Activated T-helper 1 cell treated with anti-CD3 and anti-CD28 coated beads, Interleukin-2, amount 50 U/mL, for 16 hours (primary cell): ENCODE measurements at regions not wholly inside any gene's neighbourhood (a gene's known extent, or its start where the extent isn't known, plus 50 kb on each side); places are given as distances from the start of the nearest gene placed in this dataset.

Experiments
- DNase-seq, 2 donors: peaks; one replicate each; pipeline ENCODE4 v3.0.0-alpha.2; 2020; ENCODE audit warnings: low read depth in 1 of 2, low spot score in 1 of 2

DNA sequence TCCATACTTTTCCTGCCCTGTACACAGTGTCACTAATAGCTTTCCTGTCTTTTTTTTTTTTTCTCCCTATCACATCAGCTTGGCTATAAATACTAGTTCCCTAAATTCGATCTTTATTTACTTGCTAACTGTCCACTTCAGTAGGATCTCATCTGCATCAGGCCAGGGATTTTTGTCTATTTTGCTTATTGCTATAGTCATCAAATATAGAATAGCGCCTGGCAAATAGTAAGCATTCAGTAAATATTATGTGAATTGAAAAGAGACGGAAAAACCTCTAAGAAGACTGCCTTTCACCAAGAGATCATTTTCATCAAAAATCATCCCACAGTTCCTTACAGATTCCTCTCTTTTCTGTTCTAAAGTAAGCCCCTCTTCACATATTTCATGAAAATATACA, 429.1 kb downstream of the FLRT2 start:
- DNase-seq: no peak

DNA sequence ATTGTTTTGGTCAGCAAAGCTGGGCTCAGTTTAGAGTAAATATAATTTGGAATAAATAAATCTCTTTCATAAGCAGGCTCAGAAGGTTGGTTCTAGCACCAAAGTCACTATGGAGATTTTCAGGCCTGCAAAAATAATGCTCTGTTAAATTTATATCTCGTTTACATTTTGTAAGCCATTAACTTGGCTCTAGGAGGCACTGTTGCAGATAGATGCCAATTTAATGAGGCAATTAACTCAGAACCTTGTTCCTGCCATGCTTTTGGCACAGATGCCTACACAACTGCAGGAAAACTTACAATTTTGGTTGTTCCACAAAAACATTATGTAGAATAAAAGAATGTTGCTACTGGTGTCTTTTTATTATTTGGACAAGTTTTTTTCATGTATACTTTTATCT, 428.1 kb downstream of the FLRT2 start:
- DNase-seq: no peak

DNA sequence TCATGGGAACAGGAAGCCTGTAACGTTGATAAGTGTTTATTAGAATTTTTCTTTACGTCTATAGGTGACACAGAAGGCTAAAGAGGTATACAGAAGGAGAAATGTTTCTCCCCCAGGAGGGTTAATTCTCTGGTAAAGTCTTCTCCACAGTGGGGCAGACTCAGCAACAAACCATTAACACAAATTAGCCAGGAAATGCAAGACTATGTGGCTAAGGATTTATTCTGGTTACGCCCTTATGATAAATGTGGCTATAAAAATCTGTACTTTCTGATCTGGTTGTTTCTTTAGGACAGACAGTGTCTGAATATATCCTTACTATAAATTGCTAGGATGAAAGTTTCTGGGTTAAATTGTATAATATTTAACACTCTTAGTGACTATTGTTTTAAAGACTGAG, 423.3 kb downstream of the FLRT2 start:
- DNase-seq: no peak

DNA sequence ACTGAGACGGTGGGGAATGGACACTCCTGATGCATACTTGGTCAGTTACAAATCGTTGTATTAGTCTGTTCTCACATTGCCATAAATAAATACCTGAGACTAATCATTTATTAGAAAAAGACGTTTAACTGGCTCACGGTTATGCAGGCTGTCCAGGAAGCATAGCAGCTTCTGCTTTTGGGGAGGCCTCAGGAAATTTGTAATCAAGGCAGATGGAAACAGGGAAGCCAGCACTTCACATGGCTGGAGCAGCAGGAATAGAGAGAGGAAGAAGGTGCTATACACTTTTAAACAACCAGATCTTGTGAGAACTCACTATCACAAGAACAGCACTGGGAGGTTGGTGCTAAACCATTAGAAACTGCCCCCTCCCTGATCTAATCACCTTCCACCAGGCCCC, 418.2 kb downstream of the FLRT2 start:
- no peak for DNase-seq

DNA sequence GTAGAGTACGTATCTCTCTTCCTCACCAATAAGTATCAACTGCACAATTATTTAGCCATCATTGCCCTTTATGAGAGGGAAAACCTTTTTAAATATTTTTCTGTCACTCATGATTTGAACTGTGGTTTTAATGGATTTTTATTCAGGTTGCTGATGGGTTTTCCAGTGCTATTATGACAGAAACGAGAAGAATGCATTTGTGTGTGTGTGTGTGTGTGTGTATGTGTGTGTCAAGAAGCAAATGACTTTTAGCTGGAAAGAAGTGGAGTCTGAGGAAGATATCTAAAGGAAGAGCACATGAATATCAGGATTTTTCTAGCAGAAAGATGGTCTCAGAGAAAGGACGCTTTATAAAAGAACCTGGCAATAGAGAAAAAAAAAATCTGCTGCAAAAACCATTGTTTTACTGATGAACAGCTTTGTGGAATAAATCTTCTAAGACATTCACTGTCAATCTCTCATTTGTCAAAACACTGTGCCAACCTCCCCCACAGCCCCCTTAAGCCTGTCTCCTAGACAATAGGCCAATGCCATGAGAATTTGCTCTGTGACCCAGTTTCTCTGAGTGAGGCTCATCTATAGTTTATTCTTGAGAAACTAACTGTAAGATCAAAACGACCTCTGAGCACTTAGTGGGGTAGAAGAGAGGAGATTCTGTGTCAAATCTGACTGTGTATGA, 417.7 kb downstream of the FLRT2 start:
- no peak for DNase-seq

DNA sequence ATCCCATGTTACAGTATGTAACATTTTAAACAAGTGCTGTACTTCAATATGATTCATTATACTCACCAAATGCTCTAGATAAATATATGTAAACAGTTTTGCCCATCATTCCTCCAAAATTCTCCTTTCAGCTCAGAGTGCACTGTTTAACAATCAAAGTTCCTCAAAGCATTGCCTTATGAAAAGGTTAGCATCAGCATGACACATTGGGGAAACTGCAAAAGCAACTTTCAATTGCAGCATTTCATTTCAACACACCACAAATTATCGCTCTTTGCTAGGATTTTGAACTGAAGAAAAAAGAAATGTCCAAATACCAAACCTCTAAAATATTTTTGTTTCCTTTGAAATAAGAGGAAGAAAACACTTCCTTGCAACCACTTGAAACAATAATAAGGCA, 413.2 kb downstream of the FLRT2 start:
- DNase-seq: no peak

DNA sequence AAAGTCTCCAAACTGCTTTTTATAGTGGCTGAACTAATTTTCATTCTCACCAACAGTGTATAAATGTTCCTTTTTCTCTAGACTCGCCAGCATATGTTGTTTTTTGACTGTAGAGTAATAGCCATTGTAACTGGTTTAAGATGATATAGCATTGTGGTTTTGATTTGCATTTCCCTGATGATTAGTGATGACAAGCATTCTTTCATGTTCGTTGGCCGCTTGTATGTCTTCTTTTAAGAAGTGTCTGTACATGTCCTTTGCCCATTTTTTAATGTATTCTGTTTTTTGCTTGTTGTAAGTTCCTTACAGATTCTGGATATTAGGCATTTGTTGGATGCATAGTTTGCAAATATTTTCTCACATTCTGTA, 404.9 kb downstream of the FLRT2 start:
- DNase-seq: no peak

DNA sequence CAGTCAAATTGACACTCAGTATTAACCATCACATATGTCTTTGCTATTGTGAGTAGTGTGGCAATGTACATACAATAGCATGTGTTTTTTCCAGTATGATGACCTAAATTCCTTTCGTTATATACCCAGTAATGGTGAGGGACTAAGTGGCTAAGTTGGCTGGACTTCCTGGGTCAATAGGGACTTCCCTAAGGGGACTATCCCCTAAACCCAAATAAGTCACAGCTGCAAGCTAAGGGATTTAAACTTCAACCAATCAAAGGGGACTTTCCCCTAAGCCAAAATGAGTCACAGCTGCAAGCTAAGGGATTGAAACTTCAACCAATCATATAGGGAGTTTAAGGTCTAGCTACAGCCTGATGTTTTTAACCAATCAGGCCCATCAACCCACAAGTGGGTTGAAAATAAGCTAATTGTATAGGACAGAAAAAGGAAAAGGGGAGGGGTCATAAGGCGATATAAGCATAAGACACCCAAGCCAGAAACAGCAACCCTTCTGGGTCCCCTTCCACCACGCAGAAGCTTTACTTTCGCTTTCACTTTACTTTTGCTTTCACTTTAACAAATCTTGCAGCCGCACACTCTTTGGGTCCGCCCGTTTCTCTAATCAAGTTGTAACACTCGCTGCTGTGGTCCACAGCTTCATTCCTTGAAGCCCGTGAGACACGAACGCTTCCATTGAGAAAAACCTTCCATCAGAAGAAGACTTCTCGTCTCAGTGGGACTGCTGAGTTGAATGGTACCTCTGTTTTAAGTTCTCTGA, 404.4 kb downstream of the FLRT2 start:
- peak; percentile 7 to 30 for DNase-seq

DNA sequence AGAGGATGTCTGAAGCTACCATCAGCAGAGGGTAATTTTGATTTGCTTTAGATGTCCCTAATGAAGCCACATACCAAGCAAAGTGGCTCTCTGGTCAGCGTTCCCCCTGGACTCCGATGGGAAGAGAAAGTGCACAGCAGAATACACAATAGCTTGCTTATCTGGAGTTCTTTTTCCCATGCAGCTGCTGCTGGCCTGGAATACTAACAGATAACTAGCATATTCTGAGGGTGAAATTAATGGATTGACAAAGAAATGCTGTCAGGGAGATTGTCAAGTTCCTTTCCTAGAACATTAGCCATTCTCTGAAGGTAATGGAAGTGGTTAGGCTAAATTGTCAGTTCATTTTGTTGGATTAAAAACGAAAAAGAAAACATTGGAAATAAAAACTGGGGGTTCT, 391.3 kb downstream of the FLRT2 start:
- no peak for DNase-seq

DNA sequence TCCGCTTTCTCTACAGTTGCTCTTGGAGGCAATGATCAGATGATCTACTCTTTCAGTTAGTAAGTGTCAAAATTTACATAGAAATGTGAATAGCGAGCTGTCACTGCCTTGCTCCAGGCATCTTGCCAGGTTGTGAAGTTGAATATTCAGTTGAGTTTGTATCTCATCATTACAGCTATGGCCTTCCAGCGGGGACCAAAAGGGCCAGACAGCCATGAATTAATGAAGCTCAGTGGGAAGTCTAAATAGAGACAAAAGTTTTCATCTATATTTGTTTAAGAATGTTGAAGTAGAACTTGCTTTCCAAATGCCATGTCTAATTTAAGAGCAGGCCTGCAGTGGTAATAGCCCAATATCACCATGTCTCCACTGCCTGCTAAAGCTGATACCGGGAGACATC, 387.8 kb downstream of the FLRT2 start:
- no peak for DNase-seq

DNA sequence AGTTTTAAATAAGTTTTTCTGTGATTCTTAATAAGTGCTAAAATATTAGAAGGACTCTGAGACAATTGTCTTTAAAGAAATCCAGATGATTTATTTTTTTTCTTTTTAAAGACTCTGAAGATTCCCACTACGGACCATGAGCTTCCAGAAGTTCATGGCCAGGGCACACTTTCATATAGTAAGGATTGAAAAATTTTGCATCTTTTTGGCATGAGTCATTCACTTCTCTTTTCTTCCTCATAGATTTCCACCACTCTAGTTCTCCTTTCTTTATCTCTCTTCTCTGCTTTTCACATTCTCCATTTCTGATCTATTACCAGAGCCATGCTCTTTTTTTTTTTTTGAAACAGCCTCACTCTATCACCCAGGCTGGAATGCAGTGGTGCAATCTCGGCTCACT, 385.8 kb downstream of the FLRT2 start:
- DNase-seq: no peak

DNA sequence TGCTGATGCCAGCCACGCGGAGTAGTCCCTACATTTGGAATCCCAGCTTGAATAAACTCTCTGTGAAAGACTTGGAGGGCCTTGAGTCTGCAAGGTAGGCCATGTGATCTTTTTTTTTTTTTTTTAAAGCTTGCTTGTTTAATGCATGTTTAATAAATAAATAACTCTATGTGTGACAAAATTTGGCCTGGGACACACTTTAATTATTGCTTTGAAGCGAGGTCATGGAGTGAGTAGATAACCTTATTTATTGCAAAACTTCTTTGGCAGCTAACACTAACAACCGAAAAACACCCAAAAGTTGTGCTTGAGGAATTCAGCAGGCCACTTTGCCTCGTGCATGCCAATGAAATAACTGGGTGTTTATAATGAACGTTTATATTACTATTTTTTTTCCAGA, 382.2 kb downstream of the FLRT2 start:
- no peak for DNase-seq

DNA sequence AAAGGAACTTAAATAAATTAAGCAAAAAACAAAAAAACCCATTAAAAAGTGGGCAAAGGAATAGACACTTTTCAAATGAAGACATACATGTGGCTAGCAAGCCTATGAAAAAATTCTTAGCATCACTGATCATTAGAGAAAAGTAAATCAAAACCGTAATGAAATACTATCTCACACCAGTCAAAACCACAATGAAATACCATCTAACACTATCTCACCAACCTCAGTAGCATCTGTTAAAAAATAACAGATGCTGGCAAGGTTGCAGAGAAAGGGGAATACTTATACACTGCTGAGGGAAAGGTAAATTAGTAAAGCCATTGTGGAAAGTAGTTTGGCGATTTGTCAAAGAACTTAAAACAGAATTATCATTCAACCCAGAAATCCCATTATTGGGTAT, 381.1 kb downstream of the FLRT2 start:
- DNase-seq: no peak

DNA sequence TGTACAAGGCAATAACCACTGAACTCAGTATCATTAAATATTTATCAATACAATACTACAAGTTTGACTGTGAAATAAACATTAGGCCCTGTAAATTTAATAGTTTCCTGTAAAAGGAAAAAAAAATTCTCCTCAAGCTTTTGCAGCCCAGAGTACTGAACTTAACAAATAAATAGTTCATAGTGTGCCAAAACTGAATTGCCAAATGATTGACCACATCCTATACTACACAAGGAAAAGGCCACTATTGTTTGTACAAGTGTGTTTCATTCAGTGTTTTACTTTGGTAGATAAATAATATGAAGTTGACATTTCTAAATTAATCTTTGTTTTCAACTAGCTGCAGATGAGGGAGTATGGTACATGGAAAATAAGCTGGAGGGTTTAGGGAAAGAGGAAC, 379.6 kb downstream of the FLRT2 start:
- DNase-seq: no peak

DNA sequence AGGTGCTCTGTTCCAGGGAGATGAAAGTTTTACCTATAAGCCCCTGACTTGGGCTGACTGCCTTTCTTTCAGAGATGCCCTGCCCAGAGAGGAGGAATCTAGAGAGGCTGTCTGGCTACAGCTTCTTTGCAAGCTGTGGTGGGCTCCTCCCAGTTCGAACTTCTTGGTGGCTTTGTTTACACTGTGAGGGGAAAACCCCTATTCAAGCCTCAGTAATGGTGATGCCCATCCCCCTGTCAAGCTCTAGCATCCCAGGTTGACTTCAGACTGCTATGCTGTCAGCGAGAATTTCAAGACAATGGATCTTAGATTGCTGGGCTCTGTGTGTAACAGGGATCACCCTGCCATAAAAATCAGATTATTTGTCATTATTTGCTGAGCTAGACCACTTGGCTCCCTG, 377.6 kb downstream of the FLRT2 start:
- DNase-seq: no peak

DNA sequence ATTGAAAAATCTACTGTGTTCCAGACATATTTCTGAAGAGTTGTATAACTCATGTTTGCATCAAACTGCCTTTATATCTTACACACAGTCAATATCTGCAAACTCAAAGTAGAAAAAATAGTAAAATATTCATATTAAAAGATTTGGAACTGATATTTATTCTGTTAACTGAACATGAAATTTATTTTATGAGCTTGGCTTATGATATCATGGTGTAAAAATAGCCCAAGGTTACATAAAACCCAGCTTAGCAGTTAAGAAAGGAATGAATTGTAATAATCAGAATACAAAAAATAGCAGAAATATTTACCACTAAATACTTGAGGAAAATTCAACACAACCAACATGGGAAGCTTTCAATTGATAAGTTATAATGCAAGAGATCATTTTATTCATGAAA, 367.9 kb downstream of the FLRT2 start:
- no peak for DNase-seq

DNA sequence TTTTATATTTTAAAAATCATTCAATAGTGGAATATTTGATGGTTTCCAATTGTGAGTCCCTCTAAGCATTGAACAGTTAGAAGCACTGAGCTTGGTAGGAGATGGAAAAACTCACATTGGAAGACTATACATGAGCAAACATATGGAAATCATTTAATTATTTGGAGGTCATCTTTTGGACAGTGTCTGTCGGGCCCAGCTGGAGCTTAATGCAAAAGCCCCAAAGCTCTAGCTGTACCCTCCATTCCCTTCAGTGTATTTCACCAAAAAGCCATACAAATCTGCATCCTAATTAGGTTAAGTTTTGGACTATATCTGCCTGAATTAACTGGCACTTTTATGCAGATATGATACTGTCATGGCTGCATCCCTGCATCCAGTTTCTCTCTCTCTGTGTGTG, 365.7 kb downstream of the FLRT2 start:
- DNase-seq: no peak

DNA sequence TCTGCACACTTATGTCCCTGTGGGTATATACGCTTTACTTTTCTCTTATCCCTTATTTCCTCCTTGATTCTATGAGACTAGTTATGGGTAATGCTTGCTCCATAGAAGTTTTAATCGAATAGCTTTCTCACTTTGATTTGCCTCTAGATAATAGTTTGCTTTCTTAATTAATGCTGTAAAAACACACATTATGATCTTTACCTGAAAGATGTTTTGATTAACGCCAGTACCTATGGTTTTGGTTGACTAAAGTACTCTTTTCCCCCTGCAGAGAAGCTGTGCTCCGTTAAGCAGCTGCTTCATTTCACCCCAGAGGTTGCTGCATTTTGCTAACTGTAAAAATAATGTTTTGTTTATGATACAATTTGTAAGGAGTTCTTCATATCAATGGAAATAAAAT, 362.3 kb downstream of the FLRT2 start:
- no peak for DNase-seq

DNA sequence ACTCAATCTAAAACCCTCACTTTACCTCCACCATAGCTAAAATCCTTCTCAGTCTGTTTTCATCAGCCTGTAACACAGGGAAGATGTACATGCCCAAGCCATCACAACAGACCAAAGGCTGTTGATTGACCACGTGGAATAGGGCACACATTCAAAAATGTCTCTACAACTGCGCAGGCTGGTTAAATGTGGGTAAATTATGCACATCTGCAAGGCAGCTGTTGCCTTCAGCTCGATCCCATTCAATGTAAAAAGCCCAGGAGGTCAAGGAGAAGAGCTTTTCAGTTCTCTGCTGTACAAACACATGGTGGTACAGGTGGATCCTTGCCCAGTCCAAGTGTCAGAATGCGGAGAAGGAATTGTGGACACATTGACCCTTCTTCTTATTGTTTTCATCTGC, 354.0 kb downstream of the FLRT2 start:
- DNase-seq: no peak

DNA sequence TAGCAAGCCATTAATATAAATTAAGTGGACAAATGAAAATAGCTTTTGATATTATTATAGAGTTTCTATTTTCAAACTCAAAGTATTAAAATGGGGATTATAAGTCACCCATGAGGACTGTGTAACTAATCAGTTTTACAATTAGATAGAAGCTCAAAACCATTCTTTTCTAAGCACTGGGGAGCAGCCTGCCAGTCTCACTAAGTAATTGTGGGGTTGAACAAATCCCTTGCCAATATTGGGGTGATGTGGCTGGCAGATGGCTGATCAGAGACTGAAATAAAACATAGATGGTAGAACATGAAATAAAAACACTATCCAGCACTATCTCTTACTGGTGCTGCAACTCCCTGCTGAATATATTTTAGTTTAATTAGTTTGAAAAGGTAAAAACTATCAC, 353.2 kb downstream of the FLRT2 start:
- no peak for DNase-seq

DNA sequence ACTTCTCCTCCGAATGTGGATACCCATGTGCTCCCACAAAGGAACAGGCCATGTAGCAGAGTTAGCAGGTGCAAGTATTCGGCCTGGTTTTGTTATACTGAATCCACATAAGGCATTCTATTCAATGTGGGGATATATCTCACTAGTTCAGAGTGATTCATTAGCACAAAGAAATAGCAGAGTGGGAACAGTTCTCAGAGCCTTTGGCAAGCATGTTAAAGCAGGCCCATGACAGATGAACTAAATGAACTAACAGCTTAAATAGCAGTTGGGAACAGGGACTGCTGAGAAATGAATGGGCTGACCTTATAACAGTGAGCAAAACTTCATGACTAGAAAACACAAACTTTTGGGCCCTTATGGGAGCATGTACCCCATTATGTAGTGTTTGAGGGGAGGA, 352.0 kb downstream of the FLRT2 start:
- DNase-seq: no peak

DNA sequence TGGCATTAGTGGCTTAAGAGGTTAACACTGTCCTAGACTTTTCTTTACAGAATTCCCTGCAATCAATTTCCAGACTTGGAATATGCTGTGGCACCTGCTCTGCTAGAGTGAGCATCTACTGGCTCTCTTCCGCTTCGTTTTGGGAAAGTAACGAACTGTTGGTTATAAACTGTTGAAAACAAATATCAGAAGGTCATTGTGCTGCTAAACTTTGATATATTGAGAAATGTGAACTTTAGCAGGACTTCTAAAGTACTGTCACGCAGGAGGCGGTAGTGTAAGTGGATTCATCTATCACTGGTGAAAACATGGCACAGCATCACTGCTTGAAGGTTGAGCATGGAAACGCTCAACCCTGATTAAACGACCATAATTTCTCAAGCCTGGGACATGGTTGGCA, 348.9 kb downstream of the FLRT2 start:
- no peak for DNase-seq

DNA sequence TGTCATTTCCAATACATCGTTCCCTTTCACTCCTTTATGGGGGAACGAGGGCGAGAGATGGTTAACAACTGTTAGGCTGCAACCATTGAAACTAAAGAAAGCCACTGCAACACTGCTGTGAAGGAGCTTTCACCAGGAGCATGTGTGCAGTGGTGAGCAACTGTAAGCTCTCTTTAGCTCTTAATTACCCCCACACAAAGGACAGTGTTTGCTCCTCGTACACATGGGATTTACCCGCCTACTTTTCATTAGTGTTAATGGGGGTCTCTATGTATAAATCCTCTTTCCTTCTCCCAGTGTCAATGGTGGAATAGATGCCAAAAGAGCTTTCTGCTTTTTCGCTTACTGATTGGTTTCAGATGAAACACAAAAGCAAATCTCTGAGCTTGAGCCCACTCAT, 343.1 kb downstream of the FLRT2 start:
- no peak for DNase-seq
